ENCODE measurements at regions not wholly inside any gene's neighbourhood (a gene's known extent, or its start where the extent isn't known, plus 50 kb on each side); places are given as distances from the start of the nearest gene placed in this dataset.

GRCh38 chr3:29189328-29189727 is 91.5 kb upstream of the RBMS3 start:
- H3K4me3 ChIP-seq = no peak overlapping the region
- H3K27me3 ChIP-seq (ENCODE audit: insufficient read depth in 3 of 3, low read length in 2 of 3) = no peaks in the 10 kb centered on the region
- H3K36me3 ChIP-seq (ENCODE audit: insufficient read depth in 1 of 2, low read depth in 1 of 2) = no peaks in the 10 kb centered on the region
- no peak overlapping the region for H3K27ac ChIP-seq
- H3K4me1 ChIP-seq = no peaks in the 10 kb centered on the region
- TF ChIP-seq, protein P1, sequence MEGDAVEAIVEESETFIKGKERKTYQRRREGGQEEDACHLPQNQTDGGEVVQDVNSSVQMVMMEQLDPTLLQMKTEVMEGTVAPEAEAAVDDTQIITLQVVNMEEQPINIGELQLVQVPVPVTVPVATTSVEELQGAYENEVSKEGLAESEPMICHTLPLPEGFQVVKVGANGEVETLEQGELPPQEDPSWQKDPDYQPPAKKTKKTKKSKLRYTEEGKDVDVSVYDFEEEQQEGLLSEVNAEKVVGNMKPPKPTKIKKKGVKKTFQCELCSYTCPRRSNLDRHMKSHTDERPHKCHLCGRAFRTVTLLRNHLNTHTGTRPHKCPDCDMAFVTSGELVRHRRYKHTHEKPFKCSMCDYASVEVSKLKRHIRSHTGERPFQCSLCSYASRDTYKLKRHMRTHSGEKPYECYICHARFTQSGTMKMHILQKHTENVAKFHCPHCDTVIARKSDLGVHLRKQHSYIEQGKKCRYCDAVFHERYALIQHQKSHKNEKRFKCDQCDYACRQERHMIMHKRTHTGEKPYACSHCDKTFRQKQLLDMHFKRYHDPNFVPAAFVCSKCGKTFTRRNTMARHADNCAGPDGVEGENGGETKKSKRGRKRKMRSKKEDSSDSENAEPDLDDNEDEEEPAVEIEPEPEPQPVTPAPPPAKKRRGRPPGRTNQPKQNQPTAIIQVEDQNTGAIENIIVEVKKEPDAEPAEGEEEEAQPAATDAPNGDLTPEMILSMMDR (IDR thresholded peaks at IDR 0.05) = no peak
- H3K9me3 ChIP-seq = peaks cover 3% of the 10 kb centered on the region
- intact Hi-C loops (cut with DNase I) = no loop called here
- ATAC-seq (no peak), DNase-seq (no peak)

DNA sequence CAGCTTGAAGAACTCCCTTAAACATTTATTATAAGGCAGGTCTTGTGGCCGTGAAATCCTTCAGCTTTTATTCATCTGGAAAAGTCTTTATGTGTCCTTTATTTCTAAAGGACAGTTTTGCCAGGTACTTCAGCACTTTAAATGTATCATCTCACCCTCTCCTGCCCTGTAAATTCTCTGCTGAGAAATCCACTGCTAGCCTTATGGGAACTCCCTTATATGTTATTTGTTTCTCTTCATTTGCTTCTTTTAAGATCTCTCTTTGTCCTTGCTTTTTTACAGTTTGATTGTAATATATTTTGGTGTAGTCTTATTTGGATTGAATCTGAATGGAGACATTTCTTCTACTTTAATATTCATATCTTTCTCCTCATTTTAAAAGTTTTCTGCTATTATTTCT is 86.7 kb upstream of the RBMS3 start:
- WGBS, 3 donors = 95 to 97% (median 95%) methylated on average over 1 of the region's 1 CpG
- DNase-seq = no peak
- TF ChIP-seq, protein P1 (IDR thresholded peaks at IDR 0.05) = no peak
- no peak overlapping the region for H3K27ac ChIP-seq
- intact Hi-C loops (cut with DNase I) = no loop called here
- no peak overlapping the region for H3K4me3 ChIP-seq
- no peaks in the 10 kb centered on the region for H3K4me1 ChIP-seq
- no peaks in the 10 kb centered on the region for H3K36me3 ChIP-seq (ENCODE audit: insufficient read depth in 1 of 2, low read depth in 1 of 2)
- no peak for ATAC-seq
- no peaks in the 10 kb centered on the region for H3K27me3 ChIP-seq (ENCODE audit: insufficient read depth in 3 of 3, low read length in 2 of 3)
- H3K9me3 ChIP-seq = peaks cover 3% of the 10 kb centered on the region

GRCh38 chr3:29195056-29195455 is 85.8 kb upstream of the RBMS3 start:
- Histone ChIP-seq H3K27ac (no peak overlapping the region), H3K4me3 (no peak overlapping the region), H3K36me3 (ENCODE audit: insufficient read depth in 1 of 2, low read depth in 1 of 2) (no peaks in the 10 kb centered on the region), H3K9me3 (peaks cover 3% of the 10 kb centered on the region), H3K4me1 (no peaks in the 10 kb centered on the region), H3K27me3 (ENCODE audit: insufficient read depth in 3 of 3, low read length in 2 of 3) (no peaks in the 10 kb centered on the region)
- TF ChIP-seq, protein P1 (IDR thresholded peaks at IDR 0.05) = no peak
- 22 to 65% (median 29%) methylated on average over 3 of the region's 3 CpGs for WGBS, 3 donors
- ATAC-seq (no peak), DNase-seq (no peak)
- intact Hi-C loops (cut with DNase I) = no loop called here

- Histone ChIP-seq H3K4me3 (no peak overlapping the region), H3K9me3 (no peaks in the 10 kb centered on the region), H3K36me3 (ENCODE audit: insufficient read depth in 1 of 2, low read depth in 1 of 2) (no peaks in the 10 kb centered on the region), H3K27ac (no peak overlapping the region), H3K4me1 (no peaks in the 10 kb centered on the region), H3K27me3 (ENCODE audit: insufficient read depth in 3 of 3, low read length in 2 of 3) (no peaks in the 10 kb centered on the region)
- TF ChIP-seq, protein P1 (IDR thresholded peaks at IDR 0.05) = no peak
- ATAC-seq (no peak), DNase-seq (no peak)
- intact Hi-C loops (cut with DNase I) = no loop called here
- 23 to 47% (median 32%) methylated on average over 1 of the region's 1 CpG for WGBS, 3 donors
Observed at GRCh38 chr3:29201604-29202003, 79.3 kb upstream of the RBMS3 start.

DNA sequence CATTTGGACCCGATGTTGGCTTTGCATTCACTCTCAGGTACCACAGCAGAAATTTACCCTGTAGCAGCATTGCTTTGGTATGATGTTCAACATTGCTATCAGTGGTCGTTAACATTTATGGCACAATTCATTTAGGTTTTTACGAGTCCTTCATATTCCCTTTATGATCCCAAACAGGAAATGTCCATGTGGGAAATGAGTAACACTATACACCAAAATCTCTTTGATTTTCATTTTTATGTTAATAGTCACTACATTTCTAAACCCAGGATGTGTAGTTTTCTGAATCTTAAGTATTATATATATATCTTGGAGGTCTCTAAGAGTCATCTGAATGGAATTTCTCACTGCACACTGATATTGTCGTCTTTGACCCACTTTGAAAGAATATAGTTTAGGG is 78.5 kb upstream of the RBMS3 start:
- H3K4me3 ChIP-seq = no peak overlapping the region
- TF ChIP-seq, protein P1 (IDR thresholded peaks at IDR 0.05) = no peak
- H3K9me3 ChIP-seq = no peaks in the 10 kb centered on the region
- DNase-seq (no peak), ATAC-seq (no peak)
- no peaks in the 10 kb centered on the region for H3K36me3 ChIP-seq (ENCODE audit: insufficient read depth in 1 of 2, low read depth in 1 of 2)
- no peak overlapping the region for H3K27ac ChIP-seq
- WGBS, 3 donors = 79 to 92% (median 89%) methylated on average over 4 of the region's 4 CpGs
- no peaks in the 10 kb centered on the region for H3K27me3 ChIP-seq (ENCODE audit: insufficient read depth in 3 of 3, low read length in 2 of 3)
- intact Hi-C loops (cut with DNase I) = no loop called here
- H3K4me1 ChIP-seq = no peaks in the 10 kb centered on the region

Data from psoas muscle (tissue), 7 donors.